PC-3 (cell line): ENCODE measurements at regions not wholly inside any gene's neighbourhood (a gene's known extent, or its start where the extent isn't known, plus 50 kb on each side); places are given as distances from the start of the nearest gene placed in this dataset.

ENCODE experiments used
- ATAC-seq: fragments of 200-7000 bp; cut with Tn5 transposase; 2 replicates; pipeline ENCODE4 v1.9.1; 2020; ENCODE audit warnings: mild to moderate bottlenecking, moderate library complexity
- BruUV-seq: library from RNA; stranded (reverse); fragments of 400-500 nt; replicated peaks from 2 replicates; lab custom pipeline; 2021; lab: Mats Ljungman, UMichigan
- CTCF ChIA-PET: fragments of 300-600 bp; sonication (Branson Sonifier 250); formaldehyde crosslinking; loops from one replicate; lab custom pipeline; 2022; ENCODE audit warnings: antibody characterized with exemption; lab: Charles Lee
- POLR2A ChIA-PET: fragments of 300-600 bp; sonication (Branson Sonifier 250); formaldehyde crosslinking; loops from one replicate; lab custom pipeline; 2022; ENCODE audit warnings: antibody characterized with exemption; ENCODE audit not compliant: unreplicated experiment; lab: Charles Lee
- DNase-seq: peaks from one replicate; pipeline ENCODE4 v3.0.0-alpha.2; 2015
- H2AFZ ChIP-seq: fragments of 300-600 bp; sonication (generic); 2 replicates; pipeline ENCODE4 v1.6.0; 2016; ENCODE audit warnings: antibody characterized with exemption, low read length
- H3F3A ChIP-seq: fragments of 300-600 bp; sonication (generic); one replicate; pipeline ENCODE4 v1.6.0; 2017; ENCODE audit warnings: antibody characterized with exemption, low read length, control low read depth, mild to moderate bottlenecking; ENCODE audit not compliant: unreplicated experiment
- H3K27ac ChIP-seq: fragments of 300-600 bp; sonication (generic); 2 replicates; pipeline ENCODE4 v1.5.1; 2016; ENCODE audit warnings: mild to moderate bottlenecking, low read length
- H3K27me3 ChIP-seq: fragments of 300-600 bp; sonication (generic); 2 replicates; pipeline ENCODE4 v1.6.1; 2016; ENCODE audit warnings: low read length, mixed read lengths
- H3K36me3 ChIP-seq: fragments of 300-600 bp; sonication (generic); 2 replicates; pipeline ENCODE4 v1.6.1; 2016; ENCODE audit warnings: low read depth, mixed run types, low read length, mixed read lengths
- H3K4me1 ChIP-seq: fragments of 300-600 bp; sonication (generic); 2 replicates; pipeline ENCODE4 v1.5.1; 2016; ENCODE audit warnings: low read length; ENCODE audit not compliant: insufficient read depth
- H3K4me2 ChIP-seq: fragments of 300-600 bp; sonication (generic); 2 replicates; pipeline ENCODE4 v1.6.0; 2016; ENCODE audit warnings: low read length
- H3K4me3 ChIP-seq: fragments of 300-600 bp; sonication (generic); 2 replicates; pipeline ENCODE4 v1.5.1; 2016; ENCODE audit warnings: mild to moderate bottlenecking, low read length, mixed read lengths
- H3K79me2 ChIP-seq: fragments of 300-600 bp; sonication (generic); 2 replicates; pipeline ENCODE4 v1.6.1; 2017; ENCODE audit warnings: low read length, mixed read lengths
- H3K9ac ChIP-seq: fragments of 300-600 bp; sonication (generic); 2 replicates; pipeline ENCODE4 v1.6.0; 2016; ENCODE audit warnings: mild to moderate bottlenecking, low read length
- H3K9me2 ChIP-seq: fragments of 300-600 bp; sonication (generic); replicated peaks from 2 replicates; pipeline ENCODE4 v1.6.1; 2016; ENCODE audit warnings: mixed run types, low read length, mixed read lengths
- H3K9me3 ChIP-seq: fragments of 300-600 bp; sonication (generic); 2 replicates; pipeline ENCODE4 v1.6.1; 2016; ENCODE audit warnings: low read length, mixed read lengths
- H4K20me1 ChIP-seq: fragments of 300-600 bp; sonication (generic); 2 replicates; pipeline ENCODE4 v1.6.1; 2016; ENCODE audit warnings: low read length, mixed read lengths
- CTCF ChIP-seq: fragments of 300-600 bp; sonication (generic); conservative IDR thresholded peaks from 2 replicates; pipeline ENCODE4 v1.5.1; 2017; ENCODE audit warnings: antibody characterized with exemption, low read depth, mild to moderate bottlenecking, low read length
- EZH2 ChIP-seq: fragments of 300-600 bp; sonication (generic); IDR thresholded peaks from one replicate; pipeline ENCODE4 v1.6.1; 2017; ENCODE audit warnings: antibody characterized with exemption, mild to moderate bottlenecking, low read length; ENCODE audit not compliant: unreplicated experiment
- EZH2phosphoT487 ChIP-seq: fragments of 300-600 bp; sonication (generic); IDR thresholded peaks from 2 replicates; pipeline ENCODE4 v1.6.1; 2018; ENCODE audit warnings: mild to moderate bottlenecking, antibody characterized with exemption, low read length, borderline replicate concordance
- intact Hi-C: fragments of 100-400 bp; cut with micrococcal nuclease; formaldehyde crosslinking; loops from 2 replicates; pipeline ENCODE4 v1.9.0; 2023

- H3K4me1 ChIP-seq: no peaks in the 10 kb centered on the region
- ChIA-PET POLR2A (no interaction called here), CTCF (no interaction called here)
- TF ChIP-seq EZH2phosphoT487 (no peak), EZH2 (no peak), CTCF (no peak)
- no peaks in the 10 kb centered on the region for H3K27me3 ChIP-seq
- H3F3A ChIP-seq: no peaks in the 10 kb centered on the region
- H3K79me2 ChIP-seq: no peaks in the 10 kb centered on the region
- H3K9ac ChIP-seq: no peak overlapping the region
- DNase-seq (no peak), ATAC-seq (no peak)
- H3K27ac ChIP-seq: no peak overlapping the region
- no TSS peak for BruUV-seq
- H2AFZ ChIP-seq: no peak overlapping the region
- H3K4me2 ChIP-seq: no peak overlapping the region
- no peaks in the 10 kb centered on the region for H3K9me2 ChIP-seq
- H4K20me1 ChIP-seq: no peaks in the 10 kb centered on the region
- intact Hi-C loops: no loop called here
- no peaks in the 10 kb centered on the region for H3K36me3 ChIP-seq
- no peaks in the 10 kb centered on the region for H3K9me3 ChIP-seq
- no peak overlapping the region for H3K4me3 ChIP-seq
These were observed 174.6 kb downstream of the TOX3 start for GRCh38 chr16:52372313-52372712.

- Histone ChIP-seq H3K9ac (no peak overlapping the region), H3K9me3 (no peaks in the 10 kb centered on the region), H3K27ac (no peak overlapping the region), H2AFZ (no peak overlapping the region), H3K36me3 (no peaks in the 10 kb centered on the region), H3K4me3 (no peak overlapping the region), H3K9me2 (no peaks in the 10 kb centered on the region), H3K4me1 (no peaks in the 10 kb centered on the region), H4K20me1 (no peaks in the 10 kb centered on the region), H3K79me2 (no peaks in the 10 kb centered on the region), H3K27me3 (no peaks in the 10 kb centered on the region), H3F3A (no peaks in the 10 kb centered on the region), H3K4me2 (no peak overlapping the region)
- ATAC-seq (no peak), DNase-seq (no peak)
- BruUV-seq: no TSS peak
- TF ChIP-seq EZH2 (no peak), EZH2phosphoT487 (no peak), CTCF (no peak)
- intact Hi-C loops: no loop called here
- ChIA-PET POLR2A (no interaction called here), CTCF (no interaction called here)
These were observed 178.1 kb downstream of the TOX3 start for GRCh38 chr16:52368859-52369258.

GRCh38 chr16:52367821-52368220, 179.1 kb downstream of the TOX3 start:
- Histone ChIP-seq H3K9me2 (no peaks in the 10 kb centered on the region), H3K4me3 (no peak overlapping the region), H3K79me2 (no peaks in the 10 kb centered on the region), H3K4me1 (no peaks in the 10 kb centered on the region), H3K9ac (no peak overlapping the region), H3K36me3 (no peaks in the 10 kb centered on the region), H3K27me3 (no peaks in the 10 kb centered on the region), H2AFZ (no peak overlapping the region), H3K27ac (no peak overlapping the region), H4K20me1 (no peaks in the 10 kb centered on the region), H3K9me3 (no peaks in the 10 kb centered on the region), H3K4me2 (no peak overlapping the region), H3F3A (no peaks in the 10 kb centered on the region)
- ATAC-seq (no peak), DNase-seq (no peak)
- no TSS peak for BruUV-seq
- TF ChIP-seq CTCF: no peak
- TF ChIP-seq EZH2: no peak
- TF ChIP-seq EZH2phosphoT487: no peak
- intact Hi-C loops: no loop called here
- ChIA-PET POLR2A (no interaction called here), CTCF (no interaction called here)
